Skeletal muscle cell (primary cell): ENCODE measurements at regions not wholly inside any gene's neighbourhood (a gene's known extent, or its start where the extent isn't known, plus 50 kb on each side); places are given as distances from the start of the nearest gene placed in this dataset.

Experiments used
- DNase-seq: peaks from one replicate; pipeline ENCODE4 v3.0.0-alpha.2; 2010; ENCODE audit warnings: low read depth
- H3K4me3 ChIP-seq: 2 replicates; pipeline ENCODE4 v1.5.1; 2011; ENCODE audit warnings: low read depth, mild to moderate bottlenecking, control low read depth, low read length, moderate library complexity

DNA sequence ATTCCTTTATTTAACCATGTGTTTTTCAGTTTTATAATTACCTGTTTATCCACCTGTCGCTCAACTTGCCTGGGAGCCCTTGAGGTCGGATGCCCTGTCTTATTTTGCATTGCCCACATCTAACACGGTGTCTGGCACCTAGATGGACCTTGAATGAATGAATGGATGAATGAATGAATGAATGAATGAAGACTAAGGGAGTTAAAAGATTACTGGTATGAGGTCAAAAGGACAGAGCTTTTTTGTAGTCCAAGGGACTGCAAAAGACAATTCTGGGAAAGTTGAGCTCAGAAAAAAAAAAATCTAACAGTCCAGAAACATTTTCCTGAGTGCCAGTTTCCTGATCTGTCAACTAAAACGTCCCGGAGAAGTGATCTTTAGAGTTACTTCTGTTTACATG lies 244.6 kb upstream of the MYOCD start:
- DNase-seq, result no peak

DNA sequence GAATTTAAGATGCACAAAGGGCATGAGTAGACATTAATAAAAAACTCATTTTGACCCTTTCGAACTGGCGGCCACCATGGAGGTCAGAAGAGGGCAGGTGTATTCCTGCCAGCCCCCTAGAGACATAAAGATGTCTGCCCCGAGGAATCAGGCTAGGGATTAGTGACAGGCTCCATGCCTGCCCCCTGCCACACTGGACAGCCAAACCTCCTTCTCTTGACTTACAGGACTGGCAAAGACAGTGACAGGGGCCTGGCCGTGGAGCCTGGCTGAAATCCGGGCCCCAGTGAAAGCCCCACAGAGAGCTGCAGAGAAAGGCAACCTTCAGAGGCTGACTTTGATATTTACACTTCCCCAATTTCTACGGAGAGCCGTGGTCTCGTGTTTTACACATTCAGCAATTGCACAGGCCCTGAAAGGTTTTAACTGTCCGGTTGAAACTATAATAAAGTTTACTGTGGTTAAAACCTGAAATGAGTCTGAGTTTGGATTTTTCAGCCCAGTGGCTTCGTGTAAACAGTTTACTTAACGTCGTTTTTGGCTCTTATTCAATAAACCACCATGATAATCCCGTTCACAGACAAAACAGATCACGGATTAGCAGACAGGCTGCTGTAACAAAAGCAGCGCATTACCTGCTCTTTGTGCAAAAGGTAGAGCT lies 243.9 kb upstream of the MYOCD start:
- DNase-seq, result no peak
- no peak overlapping the region for H3K4me3 ChIP-seq

More for the DNA sequence above, 244.6 kb upstream of the MYOCD start:
- no peak overlapping the region for H3K4me3 ChIP-seq

DNA sequence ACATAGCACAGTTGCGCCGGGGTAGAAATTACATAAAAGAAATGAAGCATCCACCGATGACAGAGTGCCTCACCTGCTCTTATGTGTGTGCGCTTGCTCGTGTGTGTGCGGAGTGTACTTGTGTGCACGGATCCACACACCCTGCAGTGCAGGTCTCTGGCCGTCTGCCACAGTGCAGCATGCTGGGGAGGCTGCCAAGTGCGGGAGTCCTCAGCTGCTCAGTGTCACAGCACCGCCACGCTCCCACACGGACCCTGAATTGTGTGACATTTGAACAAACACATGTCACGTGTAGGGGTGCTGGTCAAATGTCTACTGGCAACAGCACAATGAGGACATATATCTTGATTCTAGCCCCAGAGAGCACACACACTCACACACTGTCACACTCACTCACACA lies 243.0 kb upstream of the MYOCD start:
- no peak for DNase-seq
- H3K4me3 ChIP-seq, result no peak overlapping the region

DNA sequence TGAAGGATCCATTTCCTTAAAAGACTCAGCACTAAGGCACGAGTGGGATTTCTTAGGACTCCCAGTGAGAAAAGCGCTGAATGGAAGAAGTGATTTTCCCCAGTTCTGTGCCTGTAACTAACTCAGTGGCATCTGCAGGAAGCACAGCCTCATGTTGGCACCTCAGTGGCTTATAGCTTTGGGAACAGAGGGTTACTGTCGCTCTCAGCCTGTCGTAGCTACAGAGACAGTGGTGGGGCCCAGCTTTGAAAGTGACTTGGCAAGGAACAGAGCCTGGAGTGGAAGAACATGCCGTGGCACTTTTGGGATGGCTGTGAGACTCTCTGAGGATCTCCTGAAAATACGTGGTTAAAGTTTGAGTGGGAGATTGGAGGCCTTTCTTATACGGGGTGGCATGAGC lies 242.4 kb upstream of the MYOCD start:
- no peak overlapping the region for H3K4me3 ChIP-seq
- no peak for DNase-seq

DNA sequence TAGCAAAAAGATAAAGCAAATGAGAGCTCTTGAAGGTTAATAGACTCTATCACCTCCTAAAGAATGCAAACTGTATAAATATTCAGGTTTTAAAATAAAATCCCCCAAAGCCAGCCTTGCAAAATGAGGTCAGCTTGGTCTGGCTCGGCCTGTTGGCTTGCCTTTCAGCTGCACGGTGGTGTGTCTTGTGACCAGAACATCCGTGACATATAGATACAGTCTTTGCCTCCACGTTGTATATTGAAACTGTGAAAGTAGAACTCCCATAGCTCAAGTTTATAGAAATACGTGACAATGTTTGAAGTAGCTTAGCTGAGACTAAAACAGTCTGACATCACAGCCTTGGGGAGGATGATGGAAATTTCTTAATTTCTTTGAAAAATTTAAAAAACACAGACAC lies 236.6 kb upstream of the MYOCD start:
- no peak for DNase-seq
- no peak overlapping the region for H3K4me3 ChIP-seq

DNA sequence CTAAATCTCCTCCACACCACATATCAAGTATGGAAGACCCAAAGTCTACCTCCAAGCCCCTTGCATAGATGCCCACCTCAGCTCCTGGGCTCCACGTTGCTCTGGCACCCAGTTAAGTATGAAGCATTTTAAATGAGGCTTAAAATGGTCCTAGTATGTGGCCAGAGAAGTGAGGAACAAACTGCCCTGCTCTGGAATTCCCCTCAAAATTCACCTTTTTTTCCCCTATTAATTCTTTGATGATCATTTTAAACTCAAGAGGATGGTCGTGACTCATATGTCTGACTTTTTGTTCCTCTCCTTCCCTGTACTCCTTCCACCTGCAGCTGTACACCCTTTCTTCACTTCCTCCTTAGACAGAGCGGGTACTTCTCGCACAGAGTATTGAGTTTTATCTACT lies 234.5 kb upstream of the MYOCD start:
- no peak overlapping the region for H3K4me3 ChIP-seq
- no peak for DNase-seq

DNA sequence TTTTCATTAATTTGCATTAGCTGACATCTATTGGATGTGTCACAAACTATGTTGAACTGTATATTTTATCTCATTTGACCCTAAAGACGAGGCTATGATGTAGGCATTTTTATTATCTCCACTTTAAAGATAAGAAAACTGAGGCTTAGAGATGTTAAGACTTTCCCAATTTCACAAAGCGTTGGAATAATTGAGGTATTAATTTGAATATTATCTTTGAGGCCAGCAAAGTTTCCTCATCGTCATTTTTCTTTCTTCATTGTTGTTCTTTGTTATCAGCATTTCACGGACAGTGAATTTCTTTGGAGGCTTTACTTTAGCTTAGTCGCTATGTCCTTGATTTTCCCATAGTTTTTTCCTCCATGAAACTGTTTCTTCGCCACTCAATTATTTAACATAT lies 227.5 kb upstream of the MYOCD start:
- H3K4me3 ChIP-seq, result no peak overlapping the region
- DNase-seq, result no peak

DNA sequence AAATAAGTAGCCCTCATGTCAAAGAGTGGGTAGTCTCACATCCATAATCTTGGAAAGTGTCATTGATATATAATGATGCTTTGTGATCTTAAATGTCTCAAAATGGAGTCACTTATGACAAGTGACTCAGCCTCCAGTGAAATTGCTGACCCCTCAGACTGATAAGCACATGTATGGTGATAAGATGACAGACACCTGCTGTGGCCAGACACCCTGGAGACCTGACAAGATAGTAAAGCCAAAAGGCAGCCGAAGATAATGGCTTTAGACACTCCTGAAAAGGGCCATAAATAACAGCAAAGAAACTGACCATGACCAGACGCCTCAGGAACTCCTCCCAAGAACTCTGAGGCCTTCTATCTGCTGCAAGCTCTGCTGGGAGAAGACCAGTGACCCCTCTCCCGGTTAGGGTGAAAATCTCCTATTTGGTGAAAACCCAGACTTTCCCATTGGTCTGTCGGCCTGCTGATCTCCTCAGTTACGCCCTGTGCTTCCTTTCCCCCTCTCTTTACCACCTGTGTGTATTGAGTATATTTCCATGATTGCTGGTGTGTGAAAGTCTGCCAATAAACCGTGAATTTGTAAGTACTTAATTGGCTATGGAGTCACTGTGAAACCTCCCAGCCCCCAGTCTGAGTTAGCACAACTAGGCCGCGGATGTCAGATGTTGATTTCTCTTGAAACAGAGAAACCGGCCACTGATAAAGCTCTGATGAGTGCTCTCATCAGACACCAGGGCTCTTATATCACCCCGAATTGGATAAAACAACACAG lies 226.7 kb upstream of the MYOCD start:
- H3K4me3 ChIP-seq, result no peak overlapping the region
- no peak for DNase-seq

DNA sequence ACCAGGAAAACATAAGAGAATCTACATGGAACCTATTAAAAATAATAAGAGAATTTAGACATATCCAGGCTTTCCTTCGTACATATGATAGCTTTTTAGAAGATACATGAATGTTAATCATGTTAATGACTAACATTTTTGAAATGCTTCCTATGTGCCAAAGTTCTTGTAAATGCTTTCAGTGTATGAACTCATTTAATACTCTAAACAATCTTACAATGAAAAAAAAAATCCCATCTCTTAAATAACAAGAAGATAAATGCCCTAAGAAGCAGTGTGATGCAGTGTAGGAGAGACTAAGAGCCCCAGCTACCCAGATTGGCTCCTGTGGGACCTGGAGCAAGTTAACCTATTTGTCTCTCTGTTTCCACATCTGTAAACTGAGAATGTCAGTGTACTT lies 220.4 kb upstream of the MYOCD start:
- no peak overlapping the region for H3K4me3 ChIP-seq
- DNase-seq, result no peak

DNA sequence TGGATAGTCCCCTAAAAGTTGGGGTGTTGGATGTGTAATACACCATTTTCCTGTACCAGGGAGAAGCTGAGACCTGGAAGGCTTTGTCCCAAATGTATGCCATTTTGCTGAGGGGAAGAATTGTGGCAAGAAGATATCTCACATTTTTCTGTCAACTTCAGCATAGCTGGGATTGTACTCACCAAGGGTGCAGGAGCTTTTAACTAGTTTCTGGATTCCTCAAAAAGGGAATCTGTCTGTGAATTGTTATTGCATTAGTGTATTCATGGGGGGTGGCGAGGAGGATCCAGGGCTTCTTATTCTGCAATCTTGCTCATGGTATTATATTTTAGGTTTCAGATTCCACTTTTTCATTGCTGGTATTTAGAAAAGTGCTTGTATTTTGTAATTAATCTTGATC lies 208.2 kb upstream of the MYOCD start:
- DNase-seq, result no peak
- H3K4me3 ChIP-seq, result no peak overlapping the region

DNA sequence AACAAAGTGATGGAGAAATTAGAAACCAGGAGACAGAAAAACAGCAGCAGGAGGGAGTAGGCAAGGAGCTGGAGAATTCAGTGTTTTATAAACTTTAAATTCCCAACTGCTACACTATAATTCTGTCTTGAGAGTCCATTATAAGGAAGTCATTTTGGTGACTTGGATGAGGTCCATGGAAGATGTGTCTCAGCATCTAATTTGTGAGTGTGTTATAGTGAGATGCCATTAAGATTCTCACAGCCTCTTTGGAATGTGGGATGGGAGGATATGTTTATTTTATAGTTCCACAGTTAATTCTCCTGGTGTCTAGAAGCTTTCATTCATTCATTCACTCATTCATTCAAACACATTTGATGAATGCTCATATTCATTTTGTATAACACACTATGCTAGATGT lies 206.0 kb upstream of the MYOCD start:
- DNase-seq, result no peak
- no peak overlapping the region for H3K4me3 ChIP-seq

DNA sequence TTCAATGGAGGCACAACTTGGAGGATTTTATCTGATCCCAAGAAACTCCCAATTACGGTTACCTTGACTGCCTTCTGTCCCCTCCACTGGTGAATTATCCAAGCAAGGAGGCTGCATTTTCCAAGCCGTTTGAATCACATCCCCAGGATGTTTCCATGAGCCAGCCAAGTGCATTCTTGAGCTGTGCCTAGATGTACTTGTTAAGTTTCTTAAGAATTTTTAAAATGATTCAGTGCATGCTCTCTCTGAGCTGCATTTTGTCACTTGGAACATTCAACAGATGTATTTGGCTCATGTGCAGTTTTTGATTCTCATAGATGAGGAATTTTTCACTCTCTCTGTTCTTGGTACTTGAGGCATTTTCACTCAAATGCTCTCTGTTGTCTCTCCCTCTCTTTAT lies 202.6 kb upstream of the MYOCD start:
- peak; percentile 30 for DNase-seq
- H3K4me3 ChIP-seq, result no peak overlapping the region

DNA sequence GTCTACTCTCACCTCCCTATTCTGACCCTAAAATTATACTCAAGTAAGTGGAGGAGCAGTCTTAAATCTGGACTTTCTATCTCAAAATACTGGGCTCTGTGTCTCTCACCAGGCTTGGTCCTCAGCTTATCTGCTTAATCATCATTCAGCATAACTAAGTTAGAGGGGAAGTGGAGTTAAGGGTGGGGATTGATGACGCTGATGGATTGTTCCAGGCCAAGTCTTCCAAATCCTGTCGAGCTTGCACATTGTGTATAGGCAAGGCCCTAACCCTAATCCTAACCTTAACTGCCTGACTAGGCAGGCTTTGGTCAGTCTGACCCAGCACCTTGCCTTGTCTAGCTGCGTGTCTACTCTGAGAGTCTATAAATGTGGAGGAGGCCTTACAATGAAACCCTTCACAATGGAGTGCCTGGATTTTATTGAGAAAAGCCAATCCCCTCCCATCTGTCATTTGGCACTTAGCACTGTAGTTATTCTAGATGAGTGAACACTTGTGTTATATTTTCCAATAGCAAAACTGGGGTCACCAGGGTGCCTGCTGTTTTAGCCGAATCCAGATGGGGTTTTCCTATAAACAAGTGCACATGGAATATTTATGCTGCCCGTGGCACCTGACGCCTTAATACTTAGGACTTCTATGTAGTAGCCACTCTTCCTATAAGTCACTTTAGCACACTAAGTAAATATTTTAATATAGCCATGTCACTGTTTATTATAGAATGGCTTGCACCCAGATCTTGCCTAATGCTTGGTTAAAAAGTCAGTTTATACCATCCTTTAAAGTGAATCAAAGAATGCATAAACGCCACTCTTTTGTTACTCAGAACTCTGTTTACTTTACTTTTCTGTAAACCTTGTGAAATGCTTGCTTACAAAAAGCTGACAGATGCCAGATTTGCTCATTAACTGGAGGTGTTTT lies 193.2 kb upstream of the MYOCD start:
- DNase-seq, result no peak
- H3K4me3 ChIP-seq, result no peak overlapping the region

DNA sequence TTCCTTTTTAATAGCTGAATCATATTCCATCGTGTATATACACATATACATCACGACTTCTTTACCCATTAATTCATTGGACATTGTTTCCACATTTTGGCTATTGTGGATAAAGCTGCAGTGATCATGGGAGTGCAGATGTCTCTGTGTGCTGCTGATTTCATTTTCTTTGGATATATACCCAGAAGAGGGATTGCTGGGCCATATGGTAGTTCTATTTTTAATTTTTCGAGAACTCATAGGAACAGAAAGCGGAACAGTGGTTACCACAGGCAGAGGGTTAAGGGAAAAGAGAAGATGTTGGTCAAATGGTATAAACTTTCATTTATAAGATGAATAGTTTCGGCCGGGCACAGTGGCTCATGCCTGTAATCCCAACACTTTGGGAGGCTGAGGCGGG lies 187.4 kb upstream of the MYOCD start:
- no peak overlapping the region for H3K4me3 ChIP-seq
- DNase-seq, result no peak

DNA sequence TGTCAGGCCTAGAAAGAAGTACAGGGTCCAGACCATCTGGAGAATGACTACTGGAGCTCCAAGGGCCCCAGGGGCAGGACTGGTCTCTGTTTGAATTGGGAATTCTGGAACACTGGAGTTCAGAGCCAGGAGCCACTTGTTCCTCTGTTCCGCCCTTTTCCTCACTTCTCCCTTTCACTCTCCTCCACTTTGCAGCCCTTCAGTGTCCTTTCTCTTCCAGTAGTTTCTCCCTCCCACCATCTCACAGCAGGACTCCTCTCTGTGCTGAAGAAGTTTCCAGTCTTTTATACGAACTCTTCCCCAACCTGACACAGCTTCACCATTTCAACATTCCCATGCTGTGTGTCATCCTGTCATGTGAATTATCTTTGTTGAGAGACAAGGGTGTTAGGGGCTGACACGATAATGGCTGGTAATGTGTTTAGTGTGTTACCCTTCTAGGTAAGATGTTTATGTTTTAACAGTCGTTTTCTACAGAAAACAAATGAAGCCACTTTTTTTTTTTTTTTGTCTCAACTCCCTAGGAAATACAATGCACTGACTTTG lies 180.3 kb upstream of the MYOCD start:
- DNase-seq, result no peak
- H3K4me3 ChIP-seq, result no peak overlapping the region

DNA sequence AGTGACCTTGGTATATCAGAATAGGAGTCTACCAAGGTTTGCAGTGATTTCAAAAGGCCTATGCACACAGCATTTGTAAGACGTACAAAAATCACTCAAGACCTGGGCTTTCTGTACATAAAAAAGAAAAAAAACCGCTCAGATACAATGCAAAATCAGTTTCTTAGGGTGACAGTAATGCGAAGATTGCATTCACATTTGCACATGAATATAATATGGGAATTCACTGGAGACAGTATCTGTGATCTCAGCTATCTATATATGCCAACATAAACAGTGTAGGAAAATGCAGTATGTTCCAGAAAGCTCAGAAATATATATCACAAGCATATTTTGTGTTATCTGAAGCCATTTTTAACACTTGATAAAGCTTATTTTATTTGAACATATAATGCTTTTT lies 176.4 kb upstream of the MYOCD start:
- H3K4me3 ChIP-seq, result no peak overlapping the region
- DNase-seq, result no peak

DNA sequence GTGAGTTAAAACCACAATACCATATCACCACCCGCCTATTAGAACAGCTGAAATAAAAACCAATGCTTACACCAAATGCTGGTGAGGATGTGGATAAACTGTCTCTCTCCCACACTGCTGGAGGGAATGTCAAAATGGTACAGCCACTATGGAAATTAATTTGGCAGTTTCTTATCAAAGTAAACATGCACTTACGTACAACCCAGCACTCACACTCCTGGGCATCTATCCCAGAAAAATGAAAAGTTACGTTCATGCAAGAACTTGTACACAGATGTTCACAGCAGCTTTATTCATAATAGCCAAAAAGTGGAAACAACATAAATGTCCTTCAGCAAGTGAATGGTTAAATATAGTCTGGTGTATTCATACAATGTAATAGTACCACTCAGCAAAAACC lies 173.2 kb upstream of the MYOCD start:
- DNase-seq, result no peak
- no peak overlapping the region for H3K4me3 ChIP-seq

DNA sequence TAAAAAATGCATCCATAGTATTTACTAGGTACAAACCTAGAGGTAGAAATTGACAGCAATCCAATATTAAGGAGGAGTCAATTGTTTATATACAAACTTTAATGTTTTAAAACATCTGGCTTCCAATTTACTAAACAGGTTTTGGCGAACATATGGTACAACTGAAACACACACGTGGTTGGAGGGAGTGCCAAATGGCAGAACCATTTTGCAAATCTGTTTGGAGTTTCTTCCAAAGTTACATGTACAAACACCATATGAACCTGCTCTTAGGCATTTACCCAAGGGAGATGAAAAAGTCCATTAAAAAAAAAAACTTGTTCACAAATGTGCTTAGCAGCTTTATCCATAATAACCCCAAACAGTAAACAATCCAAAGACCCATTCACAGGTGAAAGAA lies 159.8 kb upstream of the MYOCD start:
- no peak for DNase-seq
- H3K4me3 ChIP-seq, result no peak overlapping the region

DNA sequence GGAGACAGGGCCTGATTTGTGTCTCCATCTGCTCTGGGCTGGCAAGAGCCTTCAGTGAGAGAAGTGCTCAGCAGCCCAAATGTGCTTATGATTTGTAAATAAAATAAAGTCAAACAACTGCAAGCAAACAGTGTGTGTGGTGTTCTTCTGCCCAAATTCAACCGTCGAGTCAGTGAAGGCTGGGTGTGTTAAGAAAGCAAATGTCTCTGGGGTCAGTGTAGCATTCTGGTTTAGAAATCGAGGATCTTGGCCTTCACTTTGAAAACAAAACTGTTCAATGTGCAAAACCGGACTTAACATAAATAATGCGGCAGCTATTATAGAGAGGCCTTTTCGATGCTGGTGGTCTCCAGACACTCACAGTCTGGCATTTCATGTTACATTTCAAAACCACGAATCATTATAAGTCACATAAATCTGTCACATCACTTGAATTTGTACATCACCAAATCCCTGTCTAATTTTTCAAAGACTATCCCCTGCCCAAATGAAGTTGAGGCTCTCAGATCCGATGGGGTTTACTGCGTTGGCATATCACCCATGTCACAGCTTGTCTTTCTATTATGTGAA lies 158.6 kb upstream of the MYOCD start:
- no peak overlapping the region for H3K4me3 ChIP-seq
- DNase-seq, result no peak

DNA sequence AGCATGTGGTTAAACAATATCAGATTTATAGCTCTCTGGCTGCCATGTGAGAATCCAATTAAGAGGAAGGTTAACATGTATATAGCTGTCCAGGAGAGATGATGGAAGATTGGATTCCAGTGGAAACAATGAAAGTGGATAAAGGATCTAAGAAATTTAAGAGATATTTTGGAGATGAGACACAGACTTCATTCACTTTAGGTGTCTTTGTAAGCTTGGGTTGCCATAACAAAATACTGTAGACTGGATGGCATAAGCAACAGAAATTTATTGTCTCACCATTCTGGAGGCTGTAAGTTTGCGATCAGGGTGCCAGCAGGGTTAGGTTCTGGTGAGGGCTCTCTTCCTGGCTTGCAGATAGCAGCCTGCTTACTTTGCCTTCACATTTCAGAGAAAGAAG lies 155.9 kb upstream of the MYOCD start:
- DNase-seq, result no peak
- H3K4me3 ChIP-seq, result no peak overlapping the region
